Smooth muscle cell (in vitro differentiated cells): ENCODE measurements at regions not wholly inside any gene's neighbourhood (a gene's known extent, or its start where the extent isn't known, plus 50 kb on each side); places are given as distances from the start of the nearest gene placed in this dataset.

Experiments used
- DNase-seq: peaks from one replicate; lab custom pipeline; 2025; ENCODE audit not compliant: unreplicated experiment; lab: John Stamatoyannopoulos, UW
- H2AFZ ChIP-seq: fragments of 200-600 bp; sonication (generic); 2 replicates; pipeline ENCODE4 v1.6.0; 2016; ENCODE audit warnings: antibody characterized with exemption, low read depth, mild to moderate bottlenecking
- H3F3A ChIP-seq: fragments of 200-600 bp; sonication (generic); 2 replicates; pipeline ENCODE4 v1.6.0; 2017; ENCODE audit warnings: antibody characterized with exemption, low read depth
- H3K27ac ChIP-seq: fragments of 200-600 bp; sonication (generic); 2 replicates; pipeline ENCODE4 v1.5.1; 2016; ENCODE audit warnings: low read depth, mild to moderate bottlenecking
- H3K27me3 ChIP-seq: fragments of 200-600 bp; sonication (generic); 2 replicates; pipeline ENCODE4 v1.6.1; 2016; ENCODE audit warnings: low read depth, mild to moderate bottlenecking
- H3K36me3 ChIP-seq: fragments of 200-600 bp; sonication (generic); 2 replicates; pipeline ENCODE4 v1.5.1; 2016; ENCODE audit warnings: low read depth
- H3K4me1 ChIP-seq: fragments of 200-600 bp; sonication (generic); 2 replicates; pipeline ENCODE4 v1.5.1; 2016; ENCODE audit warnings: low read depth
- H3K4me2 ChIP-seq: fragments of 200-600 bp; sonication (generic); 2 replicates; pipeline ENCODE4 v1.6.0; 2016; ENCODE audit warnings: mild to moderate bottlenecking
- H3K4me3 ChIP-seq: fragments of 200-600 bp; sonication (generic); 2 replicates; pipeline ENCODE4 v1.5.1; 2016; ENCODE audit warnings: mild to moderate bottlenecking
- H3K79me2 ChIP-seq: fragments of 200-600 bp; sonication (generic); 2 replicates; pipeline ENCODE4 v1.6.0; 2016; ENCODE audit warnings: low read depth, mild to moderate bottlenecking
- H3K9ac ChIP-seq: fragments of 200-600 bp; sonication (generic); 2 replicates; pipeline ENCODE4 v1.6.0; 2016; ENCODE audit warnings: low read depth
- H3K9me3 ChIP-seq: fragments of 200-600 bp; sonication (generic); replicated peaks from 2 replicates; pipeline ENCODE4 v1.5.1; 2016; ENCODE audit warnings: low read depth
- H4K20me1 ChIP-seq: fragments of 200-600 bp; sonication (generic); 2 replicates; pipeline ENCODE4 v1.6.0; 2016; ENCODE audit warnings: low read depth
- WGBS: methylation state at CpG from one replicate; pipeline ENCODE4 v1.1.7; 2016; ENCODE audit warnings: low lambda C conversion rate; 5-methylcytosine and 5-hydroxymethylcytosine counted together
- TF ChIP-seq, protein P1 (sequence below): fragments of 200-600 bp; sonication (generic); IDR thresholded peaks from 2 replicates; pipeline ENCODE4 v1.5.1; 2017; ENCODE audit warnings: borderline replicate concordance, mild to moderate bottlenecking, antibody characterized with exemption; ENCODE audit not compliant: insufficient read depth, poor library complexity, severe bottlenecking

DNA sequence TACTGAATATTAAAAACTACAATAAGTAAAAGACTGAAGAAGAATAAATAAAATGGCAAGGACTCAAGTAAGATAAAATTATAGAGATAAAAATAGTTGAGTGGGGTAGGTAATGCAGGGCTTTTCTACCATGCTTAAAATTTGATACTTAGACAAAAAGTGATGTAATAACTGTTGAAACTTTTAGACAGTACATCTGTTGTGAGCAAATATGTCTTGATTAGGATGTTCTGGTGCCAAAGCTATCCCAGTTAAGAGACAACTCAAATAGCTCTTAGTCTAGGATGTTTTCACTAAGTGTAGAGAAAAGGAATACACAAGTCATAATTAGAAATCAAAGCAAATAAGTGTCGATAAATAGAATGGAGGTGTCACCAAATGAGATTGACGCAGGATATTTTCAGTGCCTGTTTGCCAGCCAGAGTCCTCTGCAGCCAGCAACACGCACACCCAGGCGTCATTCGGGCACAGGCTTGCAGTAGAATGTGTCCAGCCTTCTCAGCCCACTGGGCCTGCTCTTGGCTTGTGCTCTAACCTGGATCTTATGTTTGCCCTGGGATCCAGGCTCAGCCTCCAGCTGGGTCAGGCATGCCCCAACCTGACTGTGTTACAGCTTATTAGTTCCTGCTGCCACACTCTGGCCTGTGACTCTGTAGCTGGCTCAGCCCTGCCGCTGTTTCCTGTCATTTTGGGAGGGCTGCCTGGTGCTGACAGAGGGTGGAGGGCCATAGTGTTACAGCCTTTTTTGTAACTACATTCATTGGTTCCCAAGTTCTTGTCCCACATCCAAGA is 766.2 kb downstream of the PCDH17 start:
- WGBS, result 91% methylated on average over 6 of the region's 6 CpGs
- no peak overlapping the region for H3K9ac ChIP-seq
- H4K20me1 ChIP-seq, result no peaks in the 10 kb centered on the region
- no peaks in the 10 kb centered on the region for H3K27me3 ChIP-seq
- H2AFZ ChIP-seq, result no peak overlapping the region
- H3F3A ChIP-seq, result no peaks in the 10 kb centered on the region
- H3K4me2 ChIP-seq, result no peak overlapping the region
- DNase-seq, result no peak
- no peaks in the 10 kb centered on the region for H3K79me2 ChIP-seq
- no peak overlapping the region for H3K4me3 ChIP-seq
- H3K36me3 ChIP-seq, result no peaks in the 10 kb centered on the region
- H3K9me3 ChIP-seq, result no peaks in the 10 kb centered on the region
- no peak overlapping the region for H3K27ac ChIP-seq
- TF ChIP-seq, protein P1, sequence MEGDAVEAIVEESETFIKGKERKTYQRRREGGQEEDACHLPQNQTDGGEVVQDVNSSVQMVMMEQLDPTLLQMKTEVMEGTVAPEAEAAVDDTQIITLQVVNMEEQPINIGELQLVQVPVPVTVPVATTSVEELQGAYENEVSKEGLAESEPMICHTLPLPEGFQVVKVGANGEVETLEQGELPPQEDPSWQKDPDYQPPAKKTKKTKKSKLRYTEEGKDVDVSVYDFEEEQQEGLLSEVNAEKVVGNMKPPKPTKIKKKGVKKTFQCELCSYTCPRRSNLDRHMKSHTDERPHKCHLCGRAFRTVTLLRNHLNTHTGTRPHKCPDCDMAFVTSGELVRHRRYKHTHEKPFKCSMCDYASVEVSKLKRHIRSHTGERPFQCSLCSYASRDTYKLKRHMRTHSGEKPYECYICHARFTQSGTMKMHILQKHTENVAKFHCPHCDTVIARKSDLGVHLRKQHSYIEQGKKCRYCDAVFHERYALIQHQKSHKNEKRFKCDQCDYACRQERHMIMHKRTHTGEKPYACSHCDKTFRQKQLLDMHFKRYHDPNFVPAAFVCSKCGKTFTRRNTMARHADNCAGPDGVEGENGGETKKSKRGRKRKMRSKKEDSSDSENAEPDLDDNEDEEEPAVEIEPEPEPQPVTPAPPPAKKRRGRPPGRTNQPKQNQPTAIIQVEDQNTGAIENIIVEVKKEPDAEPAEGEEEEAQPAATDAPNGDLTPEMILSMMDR, result no peak
- no peaks in the 10 kb centered on the region for H3K4me1 ChIP-seq

GRCh38 chr13:58399263-58399662 is 767.7 kb downstream of the PCDH17 start:
- H3K27ac ChIP-seq, result no peak overlapping the region
- no peaks in the 10 kb centered on the region for H3K36me3 ChIP-seq
- TF ChIP-seq, protein P1, result no peak
- H3K4me2 ChIP-seq, result no peak overlapping the region
- no peaks in the 10 kb centered on the region for H4K20me1 ChIP-seq
- no peak for DNase-seq
- H3K4me3 ChIP-seq, result no peak overlapping the region
- H3K4me1 ChIP-seq, result no peaks in the 10 kb centered on the region
- no peaks in the 10 kb centered on the region for H3F3A ChIP-seq
- no peak overlapping the region for H3K9ac ChIP-seq
- H3K9me3 ChIP-seq, result no peaks in the 10 kb centered on the region
- no peak overlapping the region for H2AFZ ChIP-seq
- no peaks in the 10 kb centered on the region for H3K27me3 ChIP-seq
- H3K79me2 ChIP-seq, result no peaks in the 10 kb centered on the region

DNA sequence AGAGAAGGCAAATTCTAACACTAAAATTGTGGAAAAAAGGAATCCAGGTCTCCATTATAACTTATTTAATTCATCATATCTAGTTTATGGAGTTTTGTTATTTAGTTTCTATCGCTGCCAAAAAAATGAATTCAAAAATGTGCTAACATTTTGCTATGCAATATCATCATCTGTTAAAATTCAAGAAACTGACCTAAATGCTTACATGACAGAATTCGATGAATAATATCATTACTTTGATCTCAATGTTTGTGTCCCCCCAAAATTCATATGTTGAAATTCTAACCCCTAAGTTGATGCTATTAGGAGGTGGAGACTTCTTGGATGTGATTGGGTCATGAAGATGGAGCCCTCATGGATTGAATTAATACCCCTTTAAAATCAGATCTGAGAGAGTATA is 775.0 kb downstream of the PCDH17 start:
- H3K36me3 ChIP-seq, result no peaks in the 10 kb centered on the region
- no peak overlapping the region for H2AFZ ChIP-seq
- DNase-seq, result no peak
- H3F3A ChIP-seq, result no peaks in the 10 kb centered on the region
- WGBS, result 97% methylated on average over 2 of the region's 2 CpGs
- no peaks in the 10 kb centered on the region for H3K9me3 ChIP-seq
- H4K20me1 ChIP-seq, result no peaks in the 10 kb centered on the region
- H3K4me3 ChIP-seq, result no peak overlapping the region
- H3K27ac ChIP-seq, result no peak overlapping the region
- H3K27me3 ChIP-seq, result no peaks in the 10 kb centered on the region
- no peaks in the 10 kb centered on the region for H3K79me2 ChIP-seq
- H3K4me1 ChIP-seq, result no peaks in the 10 kb centered on the region
- H3K4me2 ChIP-seq, result no peak overlapping the region
- TF ChIP-seq, protein P1, result no peak
- H3K9ac ChIP-seq, result no peak overlapping the region

- Histone ChIP-seq H3K27me3 (no peaks in the 10 kb centered on the region), H4K20me1 (no peaks in the 10 kb centered on the region), H2AFZ (no peak overlapping the region), H3K4me3 (no peak overlapping the region), H3K79me2 (no peaks in the 10 kb centered on the region), H3K36me3 (no peaks in the 10 kb centered on the region), H3K4me2 (no peak overlapping the region), H3K9me3 (no peaks in the 10 kb centered on the region), H3K27ac (no peak overlapping the region), H3K4me1 (no peaks in the 10 kb centered on the region), H3F3A (no peaks in the 10 kb centered on the region), H3K9ac (no peak overlapping the region)
- 91% methylated on average over 2 of the region's 2 CpGs for WGBS
- no peak for DNase-seq
- TF ChIP-seq, protein P1, result no peak
Observed at GRCh38 chr13:58429917-58430316, 798.4 kb downstream of the PCDH17 start.
